Suprapubic skin (tissue), 3 donors: ENCODE measurements at regions not wholly inside any gene's neighbourhood (a gene's known extent, or its start where the extent isn't known, plus 50 kb on each side); places are given as distances from the start of the nearest gene placed in this dataset.

Experiments used
- CTCF ChIP-seq, 2 donors: fragments of 200-600 bp in 1 of 2; fragments of 450-650 bp in 1 of 2; sonication (generic) in 1 of 2; IDR thresholded peaks; one replicate each; pipeline ENCODE4 v1.5.1; 2016 to 2019; ENCODE audit warnings: antibody characterized with exemption in 2 of 2, mild to moderate bottlenecking in 1 of 2, moderate library complexity in 1 of 2
- POLR2AphosphoS5 ChIP-seq, 3 donors: sonication (generic); formaldehyde crosslinking; IDR thresholded peaks; one replicate each; pipeline ENCODE4 v1.6.1; 2017; ENCODE audit warnings: antibody characterized with exemption in 3 of 3

GRCh38 chr3:34196914-34197313 lies 398.5 kb downstream of the PDCD6IP start:
- TF ChIP-seq POLR2AphosphoS5 (IDR thresholded peaks at IDR 0.05) (no peak), CTCF (IDR thresholded peaks at IDR 0.05) (no peak)
